ENCODE measurements at regions not wholly inside any gene's neighbourhood (a gene's known extent, or its start where the extent isn't known, plus 50 kb on each side); places are given as distances from the start of the nearest gene placed in this dataset.

DNA sequence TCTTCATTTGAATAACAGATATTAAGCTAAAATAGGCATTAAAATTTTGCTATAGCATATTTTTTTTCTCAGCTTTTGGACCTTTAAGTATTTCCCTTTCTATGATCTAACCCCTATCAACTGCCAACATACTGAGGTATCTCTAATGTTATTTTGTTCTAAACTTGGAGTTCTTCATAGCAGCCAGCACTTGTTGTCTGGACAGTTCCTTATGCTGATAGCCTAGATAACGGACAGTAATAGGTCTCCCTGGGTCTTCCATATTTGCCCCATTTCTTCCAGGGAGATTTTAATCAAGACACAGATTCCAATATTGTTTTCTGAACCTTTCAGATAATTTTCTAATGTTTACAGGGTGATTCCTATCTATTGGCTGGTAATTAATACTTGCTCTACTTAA, 475.8 kb upstream of the MAP2 start:
- TF ChIP-seq CTCF (IDR thresholded peaks at IDR 0.05; ENCODE audit: control extremely low read depth in 1 of 3, insufficient read depth in 1 of 3, low read depth in 1 of 3, low read length in 3 of 3), result no peak
- TF ChIP-seq, protein P1, sequence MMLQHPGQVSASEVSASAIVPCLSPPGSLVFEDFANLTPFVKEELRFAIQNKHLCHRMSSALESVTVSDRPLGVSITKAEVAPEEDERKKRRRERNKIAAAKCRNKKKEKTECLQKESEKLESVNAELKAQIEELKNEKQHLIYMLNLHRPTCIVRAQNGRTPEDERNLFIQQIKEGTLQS (IDR thresholded peaks at IDR 0.05; ENCODE audit: insufficient read depth, low read depth, low read length), result no peak
